ENCODE measurements at regions not wholly inside any gene's neighbourhood (a gene's known extent, or its start where the extent isn't known, plus 50 kb on each side); places are given as distances from the start of the nearest gene placed in this dataset.

DNA sequence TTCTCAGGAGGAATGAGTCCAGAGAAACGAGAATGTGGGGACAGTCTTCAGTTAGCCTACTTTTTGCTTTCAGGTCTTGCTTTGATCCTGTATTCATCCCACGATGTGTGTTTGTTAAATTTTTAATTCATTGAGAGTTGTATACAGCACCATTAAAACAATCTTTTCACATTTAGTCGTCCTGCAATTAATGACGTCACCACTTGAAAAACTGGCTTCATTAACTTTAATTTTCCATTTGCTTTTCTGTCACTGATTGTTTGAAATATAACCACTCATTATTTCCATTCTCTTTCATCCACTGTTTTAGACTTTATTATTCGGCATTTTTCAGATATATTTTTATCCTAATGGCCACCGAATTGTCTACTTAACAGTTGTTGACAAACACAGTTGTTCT lies 146.9 kb downstream of the TFEC start:
- no peak for DNase-seq

DNA sequence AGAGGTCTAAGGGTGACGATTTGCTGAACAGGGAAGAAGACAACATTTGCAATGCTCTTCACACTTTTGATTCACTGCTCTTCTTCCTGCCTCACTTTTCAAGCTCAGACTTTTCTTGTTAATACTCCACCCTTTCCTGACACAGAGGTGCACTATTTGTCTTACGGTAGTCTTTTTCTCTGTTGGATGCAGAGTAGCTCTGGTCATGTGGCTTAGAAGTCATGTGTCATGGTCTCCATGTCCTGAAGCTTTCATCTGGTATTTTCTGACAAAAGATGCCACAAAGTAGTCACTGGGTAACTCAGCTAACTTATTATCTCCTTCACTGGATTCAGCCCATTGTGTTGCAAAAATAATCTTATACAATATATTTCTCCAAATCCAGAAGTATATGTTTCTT lies 149.1 kb downstream of the TFEC start:
- no peak for DNase-seq

DNA sequence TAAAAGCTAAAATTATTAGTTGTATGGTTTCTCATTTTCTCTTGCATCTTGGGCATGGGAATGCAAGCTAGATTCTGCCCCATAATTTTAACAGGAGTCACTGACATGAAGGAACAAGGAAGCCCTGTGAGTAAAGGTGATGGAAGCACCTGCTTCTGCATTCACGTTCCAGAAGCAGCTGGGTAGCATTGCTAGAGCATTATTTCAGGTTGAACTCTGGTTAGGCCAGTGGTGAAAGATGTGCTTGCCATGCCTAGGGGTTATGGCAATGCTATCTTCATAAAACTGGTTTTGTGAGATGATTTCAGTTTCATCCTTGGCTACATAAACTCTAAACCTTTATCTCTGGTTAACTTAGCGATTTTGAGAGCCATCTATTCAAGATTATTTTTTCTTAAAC lies 151.4 kb downstream of the TFEC start:
- no peak for DNase-seq

DNA sequence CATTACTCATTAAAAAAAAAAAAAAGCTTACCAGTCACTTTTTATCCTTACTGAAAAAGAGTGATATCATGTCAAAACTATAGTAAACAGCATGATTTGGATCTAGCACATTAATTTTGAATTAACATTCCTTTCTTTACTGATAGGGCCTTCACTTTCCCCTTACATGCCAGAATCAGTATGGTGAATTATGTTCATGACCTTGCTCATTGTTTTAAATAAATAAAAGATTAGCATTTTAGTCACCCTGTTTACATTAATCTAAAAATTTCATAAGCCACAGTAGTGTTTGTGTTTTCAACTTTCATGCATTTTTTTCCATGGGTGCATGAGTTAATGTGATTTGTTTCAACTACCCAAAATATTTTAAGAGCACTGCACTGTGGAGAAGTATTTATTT lies 160.8 kb downstream of the TFEC start:
- no peak for DNase-seq

DNA sequence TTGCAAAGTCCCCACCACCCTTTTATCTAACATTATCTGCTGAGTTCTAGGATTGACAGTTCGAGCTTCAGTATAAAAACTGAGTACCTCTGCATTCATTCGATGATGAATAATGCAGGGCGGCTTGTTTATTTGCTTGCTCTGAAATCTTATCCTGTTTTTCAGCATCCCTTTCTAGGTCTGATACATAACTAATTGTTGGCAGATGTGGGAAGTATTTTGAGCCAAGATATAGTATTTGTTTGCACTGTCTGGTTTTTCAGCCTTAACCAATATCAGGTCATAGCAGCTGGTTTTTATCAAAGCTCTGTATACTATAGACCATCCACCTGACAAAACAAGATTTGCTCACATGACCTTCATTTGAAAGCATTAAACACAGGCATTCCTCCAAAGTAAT lies 161.4 kb downstream of the TFEC start:
- DNase-seq, result no peak

DNA sequence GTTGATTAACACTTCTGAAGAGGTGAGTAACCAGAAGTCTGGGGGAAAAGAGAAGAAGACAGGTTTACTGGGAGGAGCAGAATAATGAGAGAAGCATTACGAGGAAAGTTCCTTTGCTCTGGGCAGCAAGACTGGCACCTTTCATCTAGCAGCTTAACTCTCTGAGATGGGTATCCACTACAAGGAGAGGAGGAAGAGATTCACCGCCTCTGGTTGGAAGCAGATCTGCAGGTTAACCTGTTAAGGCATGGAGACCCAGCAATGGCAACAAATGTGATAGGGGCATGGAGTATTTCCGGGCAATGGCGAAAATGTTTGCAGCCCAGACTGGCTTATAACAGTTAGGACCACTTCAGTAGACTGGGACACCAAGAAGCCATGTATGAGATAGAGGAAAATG lies 162.2 kb downstream of the TFEC start:
- no peak for DNase-seq

DNA sequence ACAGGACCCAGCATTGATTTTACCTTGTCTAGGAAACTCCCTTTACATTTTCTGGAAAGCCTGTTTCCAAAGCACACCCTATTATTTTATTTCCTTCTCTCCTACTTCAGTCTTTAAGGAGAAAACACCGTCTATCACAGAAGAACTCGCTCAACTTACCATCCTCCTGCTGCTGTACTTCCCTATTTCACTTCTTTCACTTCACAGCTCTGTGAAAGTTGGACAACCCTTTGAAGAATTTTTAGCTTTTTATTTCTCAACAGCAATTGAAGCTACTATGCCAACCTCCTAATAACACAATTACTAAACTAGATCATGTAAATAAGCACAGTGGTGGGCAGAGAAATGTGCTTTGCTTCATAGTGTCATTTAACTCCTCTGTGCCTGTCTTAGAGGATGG lies 166.5 kb downstream of the TFEC start:
- no peak for DNase-seq

DNA sequence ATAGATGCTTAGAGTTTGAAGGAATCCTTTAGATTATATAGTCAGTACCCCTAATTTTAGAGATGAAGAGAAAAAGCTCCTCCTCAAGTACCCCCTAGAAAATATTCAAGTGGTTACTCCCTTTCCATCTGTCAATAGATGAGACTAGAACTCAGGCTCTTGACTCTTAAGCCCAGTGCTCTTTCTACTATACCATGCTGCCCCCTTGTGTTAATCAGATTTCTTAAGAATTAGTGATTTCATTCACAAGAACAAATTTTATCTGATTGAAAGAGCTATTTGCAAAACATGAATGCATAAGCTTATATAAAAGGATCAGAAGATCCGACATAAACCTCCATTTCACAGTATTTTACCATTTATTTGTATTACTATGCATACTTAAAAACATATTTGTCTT lies 179.3 kb downstream of the TFEC start:
- no peak for DNase-seq

DNA sequence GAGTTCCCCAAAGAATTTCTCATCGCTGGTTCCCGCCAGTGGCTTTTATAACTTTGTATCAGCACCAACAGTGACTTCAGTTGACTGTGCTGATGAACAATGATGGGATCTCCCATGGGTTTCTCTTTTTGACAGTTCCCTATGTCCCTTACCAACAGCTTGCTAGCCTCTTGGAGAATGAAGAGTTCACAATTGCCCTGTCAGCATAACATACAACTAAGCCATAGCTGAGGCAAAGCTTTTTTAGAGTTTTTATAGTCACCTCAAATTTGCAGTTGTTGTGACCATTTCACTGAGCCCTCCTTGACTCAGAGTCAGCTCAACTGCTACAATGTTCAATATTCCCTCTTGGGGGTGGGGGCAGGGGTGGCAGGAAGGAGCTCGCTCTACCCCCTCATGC lies 179.8 kb downstream of the TFEC start:
- no peak for DNase-seq

DNA sequence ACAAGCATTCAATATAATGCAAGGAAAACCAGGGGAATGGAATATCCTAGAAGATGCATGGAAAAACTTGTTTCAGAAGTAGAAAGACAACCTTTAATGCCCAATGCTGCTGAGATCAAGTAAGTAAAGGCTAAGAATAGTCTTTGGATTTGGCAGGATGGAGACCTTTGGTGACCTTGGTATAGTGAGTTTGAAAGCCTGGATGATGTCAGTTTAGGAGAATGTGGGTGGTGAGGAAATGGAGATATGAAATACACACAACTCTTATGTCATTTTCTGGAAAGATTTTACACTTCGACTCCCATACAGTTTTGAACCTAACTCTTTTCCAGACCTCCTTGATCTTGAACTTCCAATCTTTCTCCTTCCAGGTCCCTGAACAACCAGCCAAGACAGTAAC lies 185.7 kb downstream of the TFEC start:
- no peak for DNase-seq

DNA sequence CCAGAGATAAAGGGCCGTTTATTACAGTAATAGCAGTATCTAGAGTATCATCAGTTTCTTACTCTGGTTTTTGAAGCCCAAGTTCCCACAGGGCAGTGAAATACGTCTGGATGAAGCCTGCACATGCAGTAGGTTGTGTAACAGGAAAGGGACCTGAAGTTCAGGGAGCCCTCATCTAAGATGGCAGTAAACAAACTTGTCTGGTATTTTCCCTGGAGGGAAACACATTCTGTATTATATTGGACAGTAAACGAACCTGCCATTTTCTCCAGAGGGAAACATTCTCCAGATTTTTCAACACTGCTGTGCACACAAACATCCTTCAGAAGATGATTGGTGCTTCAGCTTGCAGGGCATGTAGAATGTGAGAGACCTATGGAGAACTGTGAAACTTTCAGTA lies 189.9 kb downstream of the TFEC start:
- DNase-seq, result no peak

DNA sequence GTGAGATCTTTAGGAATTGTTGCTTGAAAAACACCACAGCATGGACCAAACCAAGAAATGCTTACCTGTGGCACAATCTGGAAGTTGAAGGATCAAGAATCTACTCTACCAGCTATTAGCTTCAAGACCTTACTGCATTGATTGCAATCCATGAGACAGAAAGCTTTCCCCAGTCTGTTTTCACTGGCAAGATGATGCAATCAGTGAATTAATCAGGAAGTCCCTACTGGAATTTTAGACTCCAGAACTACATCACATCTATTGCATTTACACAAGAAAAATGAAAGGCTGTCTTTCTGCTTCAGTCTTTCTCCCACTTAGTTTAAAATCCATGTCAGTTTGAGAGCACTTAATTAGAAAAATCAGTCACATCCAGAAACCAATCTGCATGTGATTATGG lies 191.7 kb downstream of the TFEC start:
- DNase-seq, result no peak

DNA sequence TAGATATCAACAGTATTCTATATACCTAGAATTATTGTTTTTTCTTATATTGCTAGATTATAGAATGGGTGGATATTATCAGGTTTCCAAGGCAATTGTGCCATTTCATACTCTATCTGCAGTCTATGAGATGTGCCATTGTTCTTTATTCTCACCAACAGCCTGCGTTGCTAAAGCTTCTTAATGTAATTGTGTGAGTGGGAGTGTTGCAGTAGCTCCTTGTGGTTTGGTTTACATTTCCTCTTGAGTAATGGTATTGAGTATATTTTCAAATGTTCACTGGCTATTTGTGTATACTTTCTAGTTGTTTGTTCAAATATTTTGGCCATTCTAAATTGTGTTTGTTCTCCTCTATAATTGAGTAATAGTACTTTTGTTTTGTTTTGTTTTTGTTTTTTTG lies 199.2 kb downstream of the TFEC start:
- no peak for DNase-seq

DNA sequence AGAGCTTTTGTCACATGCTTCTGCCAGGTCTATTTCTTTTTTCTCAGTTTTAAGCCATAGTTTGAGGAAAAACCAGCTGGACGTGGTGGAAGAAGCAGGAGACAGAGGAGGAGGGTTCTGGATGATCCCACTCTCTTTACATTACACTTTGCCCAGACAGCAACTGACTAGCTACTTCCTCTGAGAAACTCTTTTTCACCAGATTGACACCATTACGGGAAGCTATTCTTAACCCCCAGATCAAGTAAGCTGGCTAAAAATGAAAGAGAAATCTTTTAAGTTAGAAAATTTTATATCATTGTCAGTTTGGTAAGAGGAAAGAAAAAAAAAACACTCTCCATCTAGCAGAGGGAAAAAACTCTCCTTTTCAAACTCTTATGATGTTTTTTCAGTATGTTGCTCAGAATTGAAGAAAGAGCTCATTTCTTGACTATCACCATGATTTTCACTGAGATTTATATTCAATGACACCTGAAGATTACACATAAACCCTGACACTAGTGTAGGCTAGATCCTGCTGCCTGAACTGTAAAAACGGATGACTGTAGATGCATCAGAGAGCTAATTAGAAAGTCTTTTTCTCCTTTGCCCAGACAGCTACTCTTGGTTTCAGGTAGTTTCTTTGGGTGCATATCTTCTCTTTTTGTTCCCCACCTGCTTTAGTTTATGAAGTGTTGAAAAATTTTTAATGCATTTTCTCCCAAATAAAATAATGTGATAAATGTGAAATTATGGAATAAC lies 203.1 kb downstream of the TFEC start:
- DNase-seq, result no peak

DNA sequence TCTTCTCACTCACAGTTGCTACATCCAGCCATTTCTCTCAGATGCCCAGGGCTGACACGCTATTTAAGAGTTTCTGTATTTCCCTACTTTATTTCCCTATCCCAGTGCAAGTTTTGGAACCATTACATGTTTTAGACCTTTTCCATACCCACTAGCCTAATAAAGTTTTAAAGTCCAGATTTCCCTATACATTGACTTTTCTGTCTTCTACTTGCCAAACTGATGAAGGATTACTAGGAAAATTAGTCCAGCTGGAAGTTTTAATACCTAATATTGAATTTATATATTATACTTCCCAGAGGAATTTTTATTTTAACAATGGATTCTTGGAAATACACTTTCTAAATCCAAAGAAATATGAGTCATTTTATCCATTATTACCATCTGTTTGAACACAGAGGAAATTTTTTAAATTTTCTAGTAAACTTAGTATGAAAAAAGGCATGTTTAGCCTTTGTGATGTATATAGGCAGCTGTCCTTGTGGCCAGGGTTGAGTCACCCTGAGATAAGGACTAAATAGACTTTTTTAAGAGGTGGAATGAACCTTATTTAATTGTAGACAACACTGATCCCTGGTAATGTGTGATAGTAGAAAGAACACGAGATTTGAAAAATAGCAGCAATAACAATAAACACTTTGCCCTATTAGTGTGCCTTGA lies 205.0 kb downstream of the TFEC start:
- DNase-seq, result no peak

DNA sequence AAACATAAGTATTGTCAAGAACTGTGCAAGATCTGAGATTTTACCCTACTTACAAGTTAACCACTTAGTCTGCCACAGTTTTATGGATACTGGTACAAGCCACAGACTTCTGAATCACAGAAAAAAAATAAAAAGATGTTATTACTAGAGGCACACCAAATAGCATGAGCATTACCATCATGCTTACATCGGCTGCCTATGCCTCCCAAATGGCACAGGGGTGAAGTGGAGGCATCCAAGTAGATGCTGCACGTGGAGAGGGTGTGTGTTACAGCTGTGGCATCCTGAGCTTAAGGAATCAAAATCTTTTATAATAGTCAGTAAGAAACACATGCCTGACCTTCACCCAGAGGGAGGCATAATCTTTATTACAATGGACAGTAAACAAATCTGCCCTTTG lies 207.8 kb downstream of the TFEC start:
- DNase-seq, result no peak

DNA sequence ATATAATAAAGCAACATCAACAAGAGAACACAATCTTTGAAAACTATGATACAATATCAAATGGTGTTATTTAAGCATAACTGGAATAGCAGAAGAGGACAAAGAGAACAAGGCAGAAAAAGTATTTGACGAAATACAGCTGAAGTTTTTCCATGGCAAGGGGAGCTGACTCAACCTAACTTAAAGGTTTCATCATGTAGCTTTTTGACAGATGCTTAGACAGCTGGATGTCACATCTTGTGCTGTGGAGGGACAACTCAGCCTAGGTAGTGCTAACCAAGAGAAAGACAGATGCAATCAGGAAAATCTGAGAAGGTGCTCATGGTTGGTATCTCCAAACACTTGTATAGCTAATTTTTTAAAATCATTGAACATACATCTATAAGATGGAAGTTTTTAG lies 208.2 kb downstream of the TFEC start:
- no peak for DNase-seq

DNA sequence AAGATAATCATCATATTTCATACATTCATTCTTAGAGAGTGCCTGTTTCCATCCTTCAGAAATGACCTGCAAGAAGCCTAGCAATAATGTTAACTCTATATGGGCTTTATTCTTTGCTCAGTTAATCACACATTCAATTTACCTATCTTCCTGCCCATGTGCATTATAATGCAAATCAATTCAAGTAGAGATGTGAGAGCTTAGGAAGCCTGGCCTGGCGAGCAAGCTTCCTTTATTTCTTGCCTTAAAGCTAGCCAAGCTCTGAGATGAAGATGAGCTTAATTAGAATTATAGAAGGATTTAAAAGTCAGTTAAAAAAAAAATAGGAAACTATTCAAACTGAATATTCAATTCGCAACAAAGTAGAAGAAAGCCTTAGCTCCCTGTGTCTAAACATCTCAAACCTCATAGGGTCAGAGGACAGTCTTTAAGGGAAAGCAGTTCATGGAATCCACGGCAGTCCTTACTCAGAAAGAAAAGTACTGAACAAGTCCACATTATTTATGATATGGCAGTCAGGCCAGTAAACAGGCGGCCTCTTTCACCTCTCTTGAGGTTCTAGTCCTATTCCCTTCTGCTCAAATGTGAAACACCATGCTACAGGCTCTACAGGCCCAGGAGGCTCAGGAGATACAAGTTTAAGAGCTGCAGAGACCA lies 214.1 kb downstream of the TFEC start:
- no peak for DNase-seq

DNA sequence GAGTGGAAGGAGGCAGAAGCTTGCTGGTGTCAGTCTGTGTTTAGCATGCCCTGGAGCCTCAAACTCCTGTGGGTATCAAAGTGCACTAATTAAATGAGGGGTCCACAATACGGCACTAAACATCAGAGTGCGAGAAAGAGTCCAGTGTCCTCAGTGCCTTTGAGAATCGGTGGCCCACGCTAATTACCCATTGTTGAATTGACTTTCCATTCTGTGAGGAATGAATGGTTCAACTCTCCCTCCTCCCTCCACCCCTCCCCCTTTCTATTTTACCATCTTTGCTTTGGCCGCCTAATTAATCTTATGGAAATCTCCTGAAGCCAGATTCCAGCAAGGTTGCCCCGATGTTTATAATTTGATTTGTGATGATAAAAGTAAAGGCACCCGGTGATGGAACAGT lies 217.8 kb downstream of the TFEC start:
- no peak for DNase-seq

DNA sequence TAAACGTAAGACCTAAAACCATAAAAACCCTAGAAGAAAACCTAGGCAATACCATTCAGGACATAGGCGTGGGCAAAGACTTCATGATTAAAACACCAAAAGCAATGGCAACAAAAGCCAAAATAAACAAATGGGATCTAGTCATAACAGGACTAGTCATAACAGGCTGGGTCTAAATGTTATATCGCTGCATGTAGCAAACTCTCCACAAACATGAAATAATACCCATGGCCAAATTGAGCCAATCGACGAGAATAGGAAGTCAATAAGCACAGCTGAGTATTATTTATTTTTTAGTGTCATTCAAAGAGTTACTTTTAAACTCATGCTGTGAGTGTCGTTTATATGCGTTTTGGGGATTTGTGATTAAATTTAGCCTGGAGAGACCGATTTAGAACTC lies 225.1 kb downstream of the TFEC start:
- DNase-seq, result no peak

DNA sequence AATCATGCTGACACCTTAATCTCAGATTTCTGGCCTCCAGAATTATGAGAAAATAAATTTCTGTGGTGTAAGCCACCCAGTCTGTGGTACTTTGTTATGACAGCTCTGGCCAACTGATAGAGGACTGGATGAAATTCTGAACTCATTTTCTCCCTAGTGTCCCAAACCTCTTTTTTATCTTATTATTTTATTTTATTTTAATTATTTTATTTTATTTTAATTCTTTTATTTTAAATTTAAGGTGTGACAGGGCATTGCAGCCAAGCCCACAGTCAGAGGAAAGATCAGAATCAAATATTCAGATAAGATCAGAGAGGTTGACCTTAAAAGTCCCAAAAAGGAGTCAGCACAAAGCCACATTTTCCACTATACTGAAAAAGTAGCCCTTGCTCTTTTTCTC lies 228.1 kb downstream of the TFEC start:
- DNase-seq, result no peak

DNA sequence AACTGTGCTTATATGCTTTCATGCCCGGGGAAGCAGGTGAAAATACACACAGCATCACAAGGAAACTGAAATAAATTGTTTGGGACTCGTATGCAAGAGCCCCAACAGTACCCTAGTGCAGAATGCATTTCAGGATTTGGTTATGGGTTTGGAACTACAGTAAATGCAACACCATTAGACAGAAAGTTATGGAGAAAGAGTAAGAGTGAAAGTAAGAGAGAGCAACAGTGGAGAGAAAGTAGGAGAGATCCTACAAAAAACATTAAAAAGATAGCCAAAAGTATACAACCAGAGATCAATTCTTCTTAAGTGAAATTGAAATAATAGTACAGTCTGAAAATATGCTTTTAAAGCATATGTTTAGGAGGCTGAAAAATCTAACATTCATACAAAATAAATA lies 231.1 kb downstream of the TFEC start:
- DNase-seq, result no peak

DNA sequence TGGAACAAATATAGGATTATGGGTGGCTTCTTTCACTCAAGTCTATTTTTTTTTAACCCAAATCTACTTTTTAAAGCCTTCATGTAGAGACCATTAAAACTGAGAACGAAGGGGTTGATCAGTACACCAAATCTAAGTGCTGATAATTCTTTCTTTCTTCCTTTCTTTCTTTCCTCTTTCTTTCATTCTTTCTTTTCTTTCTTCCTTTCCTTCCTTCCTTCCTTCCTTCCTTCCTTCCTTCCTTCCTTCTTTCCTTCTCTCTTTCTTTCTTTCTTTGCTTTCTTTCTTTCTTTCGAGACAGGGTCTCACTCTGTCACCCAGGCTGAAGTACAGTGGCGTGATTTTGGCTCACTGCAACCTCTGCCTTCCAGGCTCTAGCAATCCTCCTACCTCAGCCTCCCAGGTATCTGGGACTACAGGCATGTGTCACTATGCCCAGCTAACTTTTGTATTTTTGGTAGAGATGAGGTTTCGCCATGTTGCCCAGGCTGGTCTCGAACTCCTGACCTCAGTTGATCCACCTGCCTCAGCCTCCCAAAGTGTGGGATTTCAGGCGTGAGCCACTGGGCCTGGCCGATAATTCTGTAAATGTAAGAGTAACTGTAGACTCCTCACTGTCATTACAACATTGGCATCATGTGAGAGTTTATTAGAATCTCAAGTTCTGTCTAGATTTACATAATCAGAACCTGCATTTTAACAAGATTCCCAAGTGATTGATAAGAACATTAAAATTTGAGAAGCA lies 236.4 kb downstream of the TFEC start:
- DNase-seq, result no peak

DNA sequence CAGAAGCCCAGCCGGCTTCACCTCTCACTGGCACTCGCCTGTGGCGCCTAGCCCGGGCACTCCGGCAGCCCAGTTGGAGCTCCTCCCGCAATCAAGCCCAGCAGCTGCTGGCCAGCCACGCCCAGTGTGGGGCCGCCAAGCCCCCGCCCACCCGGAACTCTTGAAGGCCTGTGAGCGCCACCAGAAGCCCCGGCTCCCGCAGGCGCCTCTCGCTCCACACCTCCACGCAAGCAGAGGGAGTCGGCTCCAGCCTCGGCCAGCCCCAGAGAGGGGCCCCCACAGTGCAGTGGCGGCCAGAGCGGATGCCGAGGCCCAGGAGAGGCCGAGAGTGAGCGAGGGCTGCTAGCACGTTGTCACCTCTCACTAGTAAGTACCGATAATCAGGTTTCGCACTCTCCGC lies 240.7 kb downstream of the TFEC start:
- no peak for DNase-seq

Measured in activated CD4-positive, alpha-beta T cell treated with anti-CD3 and anti-CD28 coated beads for 48 hours (primary cell).